Mesothelial cell of epicardium (in vitro differentiated cells): ENCODE measurements at regions not wholly inside any gene's neighbourhood (a gene's known extent, or its start where the extent isn't known, plus 50 kb on each side); places are given as distances from the start of the nearest gene placed in this dataset.

Source experiments
- DNase-seq, 2 experiments: peaks; one replicate each; pipeline ENCODE4 v3.0.0; 2021; ENCODE audit warnings: low spot score in 2 of 2; ENCODE audit not compliant: unreplicated experiment in 2 of 2
- H3K27ac Mint-ChIP-seq: 2 replicates; pipeline ENCODE4 v1.8.0; 2021; ENCODE audit warnings: mixed read lengths
- H3K27me3 Mint-ChIP-seq: 2 replicates; pipeline ENCODE4 v1.8.0; 2021; ENCODE audit warnings: low read depth, mixed read lengths
- H3K36me3 Mint-ChIP-seq: 2 replicates; pipeline ENCODE4 v1.8.0; 2021; ENCODE audit warnings: mixed read lengths
- H3K4me1 Mint-ChIP-seq: 2 replicates; pipeline ENCODE4 v1.8.0; 2021; ENCODE audit warnings: mixed read lengths
- H3K4me3 Mint-ChIP-seq: 2 replicates; pipeline ENCODE4 v1.8.0; 2021; ENCODE audit warnings: mild to moderate bottlenecking, moderate library complexity, mixed read lengths
- H3K9me3 Mint-ChIP-seq: 2 replicates; pipeline ENCODE4 v1.8.0; 2021; ENCODE audit warnings: mixed read lengths
- TF ChIP-seq, protein P1 (sequence below): fragments of 200-600 bp; sonication (generic); IDR thresholded peaks from one replicate; pipeline ENCODE4 v1.5.0; 2021; ENCODE audit warnings: antibody characterized with exemption; ENCODE audit not compliant: unreplicated experiment

DNA sequence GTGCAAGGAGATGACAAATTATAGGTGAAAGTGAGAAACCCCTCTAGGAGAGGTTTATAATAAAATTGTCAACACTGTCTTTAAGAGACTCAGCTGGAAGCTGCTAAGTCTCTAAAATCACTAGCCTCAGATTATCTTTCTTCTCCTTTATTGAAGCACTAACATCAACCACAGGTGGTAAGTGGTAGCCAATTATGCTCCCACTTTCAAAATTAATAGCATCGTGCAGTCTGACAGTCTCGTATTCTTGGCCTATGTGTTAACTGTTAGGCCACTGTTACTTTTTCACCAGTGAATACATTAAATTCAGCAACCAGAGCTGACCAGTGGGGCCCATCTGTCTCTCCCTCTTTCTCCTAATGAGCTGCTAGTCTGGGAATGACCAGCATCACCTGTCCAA is 674.1 kb downstream of the RAPGEF2 start:
- Mint-ChIP-seq H3K36me3 (no peaks in the 10 kb centered on the region), H3K4me1 (peaks cover 11% of the 10 kb centered on the region), H3K4me3 (no peak overlapping the region), H3K27ac (no peak overlapping the region), H3K27me3 (no peaks in the 10 kb centered on the region), H3K9me3 (peaks cover 7% of the 10 kb centered on the region)
- TF ChIP-seq, protein P1, sequence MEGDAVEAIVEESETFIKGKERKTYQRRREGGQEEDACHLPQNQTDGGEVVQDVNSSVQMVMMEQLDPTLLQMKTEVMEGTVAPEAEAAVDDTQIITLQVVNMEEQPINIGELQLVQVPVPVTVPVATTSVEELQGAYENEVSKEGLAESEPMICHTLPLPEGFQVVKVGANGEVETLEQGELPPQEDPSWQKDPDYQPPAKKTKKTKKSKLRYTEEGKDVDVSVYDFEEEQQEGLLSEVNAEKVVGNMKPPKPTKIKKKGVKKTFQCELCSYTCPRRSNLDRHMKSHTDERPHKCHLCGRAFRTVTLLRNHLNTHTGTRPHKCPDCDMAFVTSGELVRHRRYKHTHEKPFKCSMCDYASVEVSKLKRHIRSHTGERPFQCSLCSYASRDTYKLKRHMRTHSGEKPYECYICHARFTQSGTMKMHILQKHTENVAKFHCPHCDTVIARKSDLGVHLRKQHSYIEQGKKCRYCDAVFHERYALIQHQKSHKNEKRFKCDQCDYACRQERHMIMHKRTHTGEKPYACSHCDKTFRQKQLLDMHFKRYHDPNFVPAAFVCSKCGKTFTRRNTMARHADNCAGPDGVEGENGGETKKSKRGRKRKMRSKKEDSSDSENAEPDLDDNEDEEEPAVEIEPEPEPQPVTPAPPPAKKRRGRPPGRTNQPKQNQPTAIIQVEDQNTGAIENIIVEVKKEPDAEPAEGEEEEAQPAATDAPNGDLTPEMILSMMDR: no peak
- no peak for DNase-seq

GRCh38 chr4:159777689-159778088 is 674.8 kb downstream of the RAPGEF2 start:
- Mint-ChIP-seq H3K27ac (no peak overlapping the region), H3K27me3 (no peaks in the 10 kb centered on the region), H3K4me1 (peaks cover 11% of the 10 kb centered on the region), H3K36me3 (no peaks in the 10 kb centered on the region), H3K9me3 (peaks cover under 1% of the 10 kb centered on the region), H3K4me3 (no peak overlapping the region)
- TF ChIP-seq, protein P1: no peak
- DNase-seq: no peak

- no peak overlapping the region for H3K4me3 Mint-ChIP-seq
- peaks cover 11% of the 10 kb centered on the region for H3K4me1 Mint-ChIP-seq
- H3K36me3 Mint-ChIP-seq: no peaks in the 10 kb centered on the region
- TF ChIP-seq, protein P1: no peak
- no peaks in the 10 kb centered on the region for H3K9me3 Mint-ChIP-seq
- H3K27me3 Mint-ChIP-seq: no peaks in the 10 kb centered on the region
- no peak for DNase-seq
- H3K27ac Mint-ChIP-seq: no peak overlapping the region
These were observed 675.4 kb downstream of the RAPGEF2 start for GRCh38 chr4:159778298-159778697.

DNA sequence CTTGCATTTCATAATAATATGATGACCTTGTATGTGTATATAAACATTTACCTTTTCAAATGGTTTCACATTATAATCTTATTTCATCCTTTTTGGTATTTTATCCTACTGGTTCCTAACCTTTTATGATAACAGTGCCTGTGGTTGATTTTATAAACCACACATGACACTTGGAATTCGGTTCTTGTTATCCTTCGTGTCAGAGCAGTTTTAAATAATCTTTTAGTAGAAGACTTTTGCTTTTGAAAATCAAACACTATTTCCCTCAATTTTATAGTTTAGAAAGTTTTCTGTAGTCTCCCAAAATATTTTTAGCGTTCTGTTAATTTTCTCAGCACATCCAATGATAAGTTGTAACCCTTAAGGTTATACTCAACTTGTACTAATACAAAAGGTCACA is 676.8 kb downstream of the RAPGEF2 start:
- H3K9me3 Mint-ChIP-seq: no peaks in the 10 kb centered on the region

GRCh38 chr4:159780196-159780922 is 677.5 kb downstream of the RAPGEF2 start:
- H3K9me3 Mint-ChIP-seq: peaks cover 3% of the 10 kb centered on the region
- no peaks in the 10 kb centered on the region for H3K27me3 Mint-ChIP-seq
- no peak overlapping the region for H3K4me3 Mint-ChIP-seq
- H3K27ac Mint-ChIP-seq: no peak overlapping the region
- peaks cover 11% of the 10 kb centered on the region for H3K4me1 Mint-ChIP-seq
- DNase-seq: no peak
- no peaks in the 10 kb centered on the region for H3K36me3 Mint-ChIP-seq
- TF ChIP-seq, protein P1: no peak

More for the DNA sequence above, 676.8 kb downstream of the RAPGEF2 start:
- Mint-ChIP-seq H3K36me3 (no peaks in the 10 kb centered on the region), H3K27me3 (no peaks in the 10 kb centered on the region), H3K4me3 (no peak overlapping the region), H3K27ac (no peak overlapping the region), H3K4me1 (peaks cover 11% of the 10 kb centered on the region)
- TF ChIP-seq, protein P1: no peak
- no peak for DNase-seq
